RCC 7860 (cell line): ENCODE measurements at regions not wholly inside any gene's neighbourhood (a gene's known extent, or its start where the extent isn't known, plus 50 kb on each side); places are given as distances from the start of the nearest gene placed in this dataset.
"Not testable (repeated sequence)": the region's sequence is repeated elsewhere in the genome, so short reads cannot be mapped to it uniquely, and the experiment has no call there.

Source experiments
- DNase-seq: peaks from one replicate; pipeline ENCODE4 v3.0.0-alpha.2; 2015; ENCODE audit warnings: low spot score
- FAIRE-seq: peaks from 2 replicates; lab custom pipeline; 2012; peaks lifted over from hg19 to GRCh38; lab: Jason Lieb, UNC

GRCh38 chr11:114801773-114802172 lies 123.4 kb downstream of the NXPE2 start:
- DNase-seq (no peak), FAIRE-seq (no peak)

DNA sequence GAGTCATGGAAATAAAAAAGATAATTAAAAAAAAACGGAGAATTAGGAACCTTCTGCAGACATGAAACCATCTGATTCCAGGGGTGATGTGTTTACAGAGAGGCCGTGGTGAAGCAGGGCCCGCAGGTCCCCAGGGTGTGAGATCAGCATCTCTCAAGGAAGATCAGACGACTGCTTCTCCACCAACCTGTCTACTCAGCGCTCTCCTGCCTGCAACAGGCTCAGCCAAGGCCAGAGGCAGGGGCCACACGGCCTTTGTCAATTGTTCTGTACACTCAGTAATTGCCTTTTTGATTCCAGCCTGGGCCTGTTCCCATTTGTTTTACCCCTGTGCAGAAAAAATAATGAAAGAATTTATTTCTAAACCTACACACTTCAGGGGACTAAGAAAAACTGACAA lies 124.6 kb downstream of the NXPE2 start:
- DNase-seq (no peak), FAIRE-seq (no peak)

DNA sequence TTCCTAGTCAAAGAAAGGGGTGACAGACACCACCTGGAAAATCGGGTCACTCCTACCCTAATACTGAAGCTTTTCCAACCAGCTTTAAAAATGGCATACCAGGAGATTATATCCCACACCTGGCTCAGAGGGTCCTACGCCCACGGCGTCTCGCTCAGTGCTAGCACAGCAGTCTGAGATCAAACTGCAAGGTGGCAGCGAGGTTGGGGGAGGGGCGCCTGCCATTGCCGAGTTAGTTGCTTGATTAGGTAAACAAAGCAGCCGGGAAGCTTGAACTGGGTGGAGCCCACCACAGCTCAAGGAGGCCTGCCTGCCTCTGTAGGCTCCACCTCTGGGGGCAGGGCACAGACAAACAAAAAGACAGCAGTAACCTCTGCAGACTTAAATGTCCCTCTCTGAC lies 127.1 kb downstream of the NXPE2 start:
- DNase-seq, FAIRE-seq: not testable (repeated sequence)

GRCh38 chr11:114811971-114812370 lies 133.6 kb downstream of the NXPE2 start:
- DNase-seq (no peak), FAIRE-seq (no peak)

- FAIRE-seq (no peak), DNase-seq (no peak)
Measured at GRCh38 chr11:114812733-114813132, 134.4 kb downstream of the NXPE2 start.

DNA sequence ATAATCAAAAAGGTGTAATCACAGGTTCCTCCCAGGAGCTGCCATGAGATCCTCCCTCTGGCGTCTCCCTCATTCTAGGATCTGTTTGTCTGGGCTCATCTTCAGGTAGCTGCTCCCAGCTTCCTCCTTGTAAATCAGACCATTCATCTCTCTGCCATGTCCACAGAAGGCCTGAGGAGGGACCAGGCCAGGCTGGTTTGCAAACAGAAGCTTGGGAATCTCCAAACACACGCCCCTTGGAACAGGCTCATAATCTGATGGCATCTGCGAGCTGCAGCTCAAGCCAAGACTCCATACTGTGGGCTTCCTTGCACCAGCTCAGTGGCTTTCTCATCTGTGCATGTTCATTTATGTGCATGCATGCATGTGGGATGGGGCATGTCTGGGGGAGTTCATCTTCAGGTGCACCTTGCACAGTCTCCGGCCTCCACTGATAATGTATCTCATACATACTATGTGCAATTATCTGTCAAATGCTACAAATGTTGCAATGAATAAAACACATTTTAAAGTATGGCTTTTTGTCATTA lies 134.9 kb downstream of the NXPE2 start:
- FAIRE-seq, result no peak

GRCh38 chr11:114815176-114815575 lies 136.8 kb downstream of the NXPE2 start:
- DNase-seq, result no peak
- FAIRE-seq, result no peak

More for the DNA sequence above, 134.9 kb downstream of the NXPE2 start:
- DNase-seq, result no peak

DNA sequence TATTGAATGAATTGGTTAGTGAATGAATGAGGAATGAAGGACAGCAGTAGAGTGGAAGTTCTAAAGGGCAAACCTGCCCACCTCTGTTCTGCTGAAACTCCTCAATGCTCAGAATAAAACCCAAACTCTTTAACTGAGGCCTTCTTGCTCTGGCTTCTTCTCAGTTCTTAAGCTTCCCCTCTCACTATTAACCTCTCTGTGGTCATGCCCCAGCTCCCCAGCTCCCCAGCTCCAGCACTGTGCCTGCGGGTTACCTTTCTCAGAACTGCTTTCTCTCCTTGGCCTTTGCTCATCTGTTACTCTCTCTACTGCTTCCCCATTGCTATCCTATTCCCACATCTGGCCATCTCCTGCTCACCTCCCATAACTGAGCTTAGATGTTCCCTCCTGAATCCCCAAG lies 137.4 kb downstream of the NXPE2 start:
- DNase-seq (no peak), FAIRE-seq (no peak)

GRCh38 chr11:114816791-114817190 lies 138.5 kb downstream of the NXPE2 start:
- DNase-seq, result no peak

DNA sequence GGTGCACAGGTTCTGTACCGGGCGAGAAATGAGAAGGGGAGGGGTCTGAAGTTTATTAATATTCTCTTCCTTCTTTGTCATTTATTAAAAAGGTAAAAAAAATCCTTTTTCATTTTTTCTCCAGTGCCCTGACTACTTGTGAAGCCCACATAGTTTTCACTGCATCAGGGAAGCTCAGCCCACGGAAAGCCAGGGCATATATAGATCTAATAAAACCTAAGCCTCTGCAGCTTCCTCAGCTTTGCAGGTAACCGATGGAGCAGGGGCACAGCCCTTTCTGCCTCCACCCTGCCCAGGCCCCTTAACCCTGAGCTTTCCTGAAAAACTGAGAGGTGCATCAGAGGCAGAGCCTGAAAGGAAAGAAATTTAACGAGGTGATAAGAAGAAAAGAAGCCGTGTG lies 140.1 kb downstream of the NXPE2 start:
- DNase-seq, result no peak
- no peak for FAIRE-seq

More at GRCh38 chr11:114816791-114817190, 138.5 kb downstream of the NXPE2 start:
- FAIRE-seq, result no peak

DNA sequence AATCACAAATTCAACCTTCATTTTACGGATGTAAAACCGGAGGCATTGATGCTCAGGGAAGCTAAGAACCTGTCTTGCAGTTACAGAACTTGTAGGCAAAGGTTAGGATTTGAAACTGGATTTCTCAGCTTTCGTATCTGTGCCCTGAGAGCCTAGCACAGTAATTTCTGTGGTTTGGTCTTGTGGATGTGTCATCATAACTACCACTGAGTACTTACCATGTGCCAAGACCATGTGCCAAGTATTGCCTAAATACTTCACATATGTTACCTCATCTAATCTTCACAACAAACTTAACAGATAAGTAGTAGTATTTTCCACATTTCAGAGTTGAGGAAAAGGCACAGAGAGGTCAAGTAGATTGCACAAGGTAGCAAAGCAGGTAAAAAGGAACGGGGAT lies 140.7 kb downstream of the NXPE2 start:
- FAIRE-seq (no peak), DNase-seq (no peak)

DNA sequence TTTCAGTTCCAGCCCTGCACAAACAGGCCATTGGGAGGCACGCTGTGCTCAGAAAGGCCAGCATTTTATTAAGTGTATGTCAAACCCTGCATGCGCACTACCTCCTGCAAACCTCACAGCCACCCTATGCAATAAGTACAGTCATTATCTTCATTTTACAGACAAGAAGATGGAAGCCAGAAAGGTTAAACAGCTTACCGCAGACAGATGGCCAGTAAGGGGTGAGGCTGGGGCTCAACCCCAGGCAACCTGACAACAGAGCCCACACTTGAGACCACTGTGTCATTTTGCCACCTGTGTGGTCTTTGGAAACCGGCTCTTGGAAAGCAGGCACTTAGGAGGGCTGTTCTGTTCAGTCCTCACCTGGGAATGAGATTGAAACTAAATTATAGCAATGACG lies 142.3 kb downstream of the NXPE2 start:
- DNase-seq (no peak), FAIRE-seq (no peak)

DNA sequence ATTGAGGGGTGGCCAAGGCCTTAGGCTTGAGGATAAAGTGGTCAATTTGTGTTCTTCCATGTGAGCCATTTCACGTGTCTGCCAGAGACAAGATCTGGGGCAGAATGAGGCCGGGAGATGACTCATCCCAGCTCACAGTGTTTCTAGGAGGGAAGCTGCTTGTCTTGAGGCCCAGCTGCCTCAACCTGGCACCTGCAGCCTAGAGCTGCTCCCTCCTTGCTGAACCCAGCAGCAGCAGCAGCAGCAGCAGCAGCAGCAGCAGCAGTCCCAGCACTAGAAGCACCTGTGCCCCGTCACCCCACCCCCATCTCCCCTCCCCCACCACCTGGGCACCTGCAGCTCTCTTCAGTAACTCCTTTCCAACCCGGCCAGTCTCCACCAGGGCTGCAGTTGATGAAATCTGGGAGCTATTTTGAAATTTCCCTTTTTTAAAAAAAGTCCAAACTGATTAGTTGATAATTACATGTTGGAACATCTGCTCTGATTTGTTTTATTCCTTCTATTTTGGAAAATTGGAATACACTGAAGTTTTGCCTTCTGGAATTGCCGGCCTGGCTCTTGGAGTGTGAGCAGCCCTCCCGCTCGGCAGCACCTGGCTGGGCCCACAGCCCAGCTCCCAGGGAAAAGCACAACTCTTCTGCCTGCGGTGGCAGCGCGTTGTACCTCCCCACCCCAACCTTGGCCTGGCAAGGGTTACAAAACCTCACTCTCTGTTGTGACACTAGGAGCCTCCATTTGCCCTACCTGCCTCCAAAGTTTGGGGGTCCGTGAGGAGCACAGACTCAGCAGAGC lies 143.5 kb downstream of the NXPE2 start:
- no peak for FAIRE-seq
- DNase-seq, result no peak

DNA sequence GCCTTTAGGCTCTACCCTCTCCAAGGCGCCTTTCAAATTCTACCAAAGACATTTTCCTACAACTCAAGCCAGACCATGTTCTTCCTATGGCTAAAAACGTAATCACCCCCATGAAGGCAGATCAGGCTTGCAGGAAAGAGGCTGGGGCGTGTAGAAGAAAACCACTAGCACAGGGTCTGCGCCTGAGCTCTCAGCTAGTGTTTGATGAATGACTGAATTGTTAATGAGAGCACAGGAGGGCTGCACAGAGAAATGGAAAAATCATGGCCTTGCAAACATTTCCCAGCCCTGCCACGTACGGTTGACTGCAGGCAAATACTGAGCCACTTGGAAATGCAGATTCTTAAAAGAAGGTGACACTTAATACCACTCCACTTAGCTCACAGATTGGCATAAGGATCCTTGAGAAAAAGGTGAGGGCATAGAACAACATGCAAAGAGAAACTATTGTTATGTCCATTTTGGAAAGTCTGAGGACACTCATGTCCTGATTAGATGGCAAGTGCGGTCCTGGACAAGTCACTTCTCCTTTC lies 148.6 kb downstream of the NXPE2 start:
- FAIRE-seq (no peak), DNase-seq (no peak)

GRCh38 chr11:114827736-114828135 lies 149.4 kb downstream of the NXPE2 start:
- DNase-seq (no peak), FAIRE-seq (no peak)

- FAIRE-seq, result no peak
Measured at GRCh38 chr11:114832532-114833125, 154.3 kb downstream of the NXPE2 start.

GRCh38 chr11:114836161-114836560 lies 157.8 kb downstream of the NXPE2 start:
- DNase-seq (no peak), FAIRE-seq (no peak)

More at GRCh38 chr11:114832532-114833125, 154.3 kb downstream of the NXPE2 start:
- DNase-seq, result no peak

- no peak for FAIRE-seq
- no peak for DNase-seq
Measured at GRCh38 chr11:114844896-114845295, 166.6 kb downstream of the NXPE2 start.

GRCh38 chr11:114845766-114846415 lies 167.6 kb downstream of the NXPE2 start:
- no peak for FAIRE-seq
- DNase-seq, result no peak

DNA sequence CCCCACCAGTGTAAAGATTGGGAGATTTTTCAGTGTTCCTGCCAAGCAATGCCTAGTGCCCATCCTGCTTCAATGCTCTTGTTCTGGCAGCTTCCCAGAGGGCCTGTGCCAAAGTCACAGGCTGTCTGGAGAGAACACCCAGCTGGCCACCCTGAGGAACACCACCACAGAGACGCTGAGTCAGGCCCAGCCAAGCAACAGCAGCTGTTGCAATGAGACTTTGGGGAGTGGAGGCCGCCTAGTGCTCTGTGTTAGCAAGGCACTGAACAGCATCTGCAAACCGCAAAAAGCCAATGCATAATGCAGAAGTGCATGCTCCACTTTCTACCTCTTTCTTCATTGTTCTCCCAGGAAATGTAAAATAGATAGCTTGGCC lies 168.1 kb downstream of the NXPE2 start:
- no peak for DNase-seq
- FAIRE-seq, result no peak

DNA sequence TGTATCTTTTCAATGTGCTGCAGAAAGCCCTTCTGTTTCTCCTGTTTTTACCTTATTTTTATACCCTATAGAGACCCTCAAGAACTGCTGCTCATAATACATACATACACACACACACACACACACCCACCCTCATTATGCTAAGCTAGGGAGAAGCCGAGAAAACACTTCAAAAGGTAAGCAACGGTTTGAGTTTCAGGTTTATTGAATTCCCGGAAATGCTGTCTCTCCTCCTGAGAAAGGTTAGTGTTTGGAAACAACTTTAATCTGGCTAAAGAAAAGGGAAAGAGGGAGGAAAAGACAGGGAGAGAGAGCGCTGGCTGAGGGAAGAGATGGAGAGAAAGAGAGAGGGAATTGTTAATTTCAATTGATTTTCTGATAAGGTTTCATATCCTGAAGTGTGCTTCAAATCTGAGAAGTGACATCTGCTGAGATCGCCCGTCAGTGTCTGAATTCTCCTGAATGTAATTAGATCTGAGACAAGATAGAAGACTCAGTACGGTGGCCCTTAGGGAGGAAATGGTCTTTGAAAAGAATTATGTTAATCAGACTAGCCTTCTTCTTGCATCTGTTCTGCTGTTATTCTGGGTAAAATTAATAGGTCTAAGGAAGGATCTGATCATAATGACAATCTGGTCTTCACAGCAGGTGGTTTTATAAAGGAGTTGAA lies 169.1 kb downstream of the NXPE2 start:
- FAIRE-seq (no peak), DNase-seq (no peak)
